ENCODE measurements at regions not wholly inside any gene's neighbourhood (a gene's known extent, or its start where the extent isn't known, plus 50 kb on each side); places are given as distances from the start of the nearest gene placed in this dataset.

DNA sequence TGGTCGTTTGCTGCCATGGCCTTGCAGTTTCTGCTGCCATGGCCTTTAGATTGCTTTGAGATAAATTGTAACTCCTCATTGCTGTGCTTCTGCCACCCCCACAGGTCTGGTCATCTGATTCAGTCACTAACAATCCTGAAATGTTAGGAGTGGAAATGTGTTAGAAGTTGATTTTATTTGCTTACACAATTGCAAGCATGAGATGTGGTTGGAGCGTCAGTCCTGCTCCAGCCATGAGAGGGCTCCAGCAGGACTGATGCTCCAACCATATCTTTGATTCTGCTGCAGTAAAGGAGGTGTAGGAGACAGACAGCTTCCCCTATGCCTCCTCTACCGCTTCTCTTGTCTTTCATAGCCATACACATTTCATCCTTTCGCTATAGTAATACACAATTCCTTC lies 226.8 kb upstream of the RGS6 start (continued):
- TF ChIP-seq, protein P1, sequence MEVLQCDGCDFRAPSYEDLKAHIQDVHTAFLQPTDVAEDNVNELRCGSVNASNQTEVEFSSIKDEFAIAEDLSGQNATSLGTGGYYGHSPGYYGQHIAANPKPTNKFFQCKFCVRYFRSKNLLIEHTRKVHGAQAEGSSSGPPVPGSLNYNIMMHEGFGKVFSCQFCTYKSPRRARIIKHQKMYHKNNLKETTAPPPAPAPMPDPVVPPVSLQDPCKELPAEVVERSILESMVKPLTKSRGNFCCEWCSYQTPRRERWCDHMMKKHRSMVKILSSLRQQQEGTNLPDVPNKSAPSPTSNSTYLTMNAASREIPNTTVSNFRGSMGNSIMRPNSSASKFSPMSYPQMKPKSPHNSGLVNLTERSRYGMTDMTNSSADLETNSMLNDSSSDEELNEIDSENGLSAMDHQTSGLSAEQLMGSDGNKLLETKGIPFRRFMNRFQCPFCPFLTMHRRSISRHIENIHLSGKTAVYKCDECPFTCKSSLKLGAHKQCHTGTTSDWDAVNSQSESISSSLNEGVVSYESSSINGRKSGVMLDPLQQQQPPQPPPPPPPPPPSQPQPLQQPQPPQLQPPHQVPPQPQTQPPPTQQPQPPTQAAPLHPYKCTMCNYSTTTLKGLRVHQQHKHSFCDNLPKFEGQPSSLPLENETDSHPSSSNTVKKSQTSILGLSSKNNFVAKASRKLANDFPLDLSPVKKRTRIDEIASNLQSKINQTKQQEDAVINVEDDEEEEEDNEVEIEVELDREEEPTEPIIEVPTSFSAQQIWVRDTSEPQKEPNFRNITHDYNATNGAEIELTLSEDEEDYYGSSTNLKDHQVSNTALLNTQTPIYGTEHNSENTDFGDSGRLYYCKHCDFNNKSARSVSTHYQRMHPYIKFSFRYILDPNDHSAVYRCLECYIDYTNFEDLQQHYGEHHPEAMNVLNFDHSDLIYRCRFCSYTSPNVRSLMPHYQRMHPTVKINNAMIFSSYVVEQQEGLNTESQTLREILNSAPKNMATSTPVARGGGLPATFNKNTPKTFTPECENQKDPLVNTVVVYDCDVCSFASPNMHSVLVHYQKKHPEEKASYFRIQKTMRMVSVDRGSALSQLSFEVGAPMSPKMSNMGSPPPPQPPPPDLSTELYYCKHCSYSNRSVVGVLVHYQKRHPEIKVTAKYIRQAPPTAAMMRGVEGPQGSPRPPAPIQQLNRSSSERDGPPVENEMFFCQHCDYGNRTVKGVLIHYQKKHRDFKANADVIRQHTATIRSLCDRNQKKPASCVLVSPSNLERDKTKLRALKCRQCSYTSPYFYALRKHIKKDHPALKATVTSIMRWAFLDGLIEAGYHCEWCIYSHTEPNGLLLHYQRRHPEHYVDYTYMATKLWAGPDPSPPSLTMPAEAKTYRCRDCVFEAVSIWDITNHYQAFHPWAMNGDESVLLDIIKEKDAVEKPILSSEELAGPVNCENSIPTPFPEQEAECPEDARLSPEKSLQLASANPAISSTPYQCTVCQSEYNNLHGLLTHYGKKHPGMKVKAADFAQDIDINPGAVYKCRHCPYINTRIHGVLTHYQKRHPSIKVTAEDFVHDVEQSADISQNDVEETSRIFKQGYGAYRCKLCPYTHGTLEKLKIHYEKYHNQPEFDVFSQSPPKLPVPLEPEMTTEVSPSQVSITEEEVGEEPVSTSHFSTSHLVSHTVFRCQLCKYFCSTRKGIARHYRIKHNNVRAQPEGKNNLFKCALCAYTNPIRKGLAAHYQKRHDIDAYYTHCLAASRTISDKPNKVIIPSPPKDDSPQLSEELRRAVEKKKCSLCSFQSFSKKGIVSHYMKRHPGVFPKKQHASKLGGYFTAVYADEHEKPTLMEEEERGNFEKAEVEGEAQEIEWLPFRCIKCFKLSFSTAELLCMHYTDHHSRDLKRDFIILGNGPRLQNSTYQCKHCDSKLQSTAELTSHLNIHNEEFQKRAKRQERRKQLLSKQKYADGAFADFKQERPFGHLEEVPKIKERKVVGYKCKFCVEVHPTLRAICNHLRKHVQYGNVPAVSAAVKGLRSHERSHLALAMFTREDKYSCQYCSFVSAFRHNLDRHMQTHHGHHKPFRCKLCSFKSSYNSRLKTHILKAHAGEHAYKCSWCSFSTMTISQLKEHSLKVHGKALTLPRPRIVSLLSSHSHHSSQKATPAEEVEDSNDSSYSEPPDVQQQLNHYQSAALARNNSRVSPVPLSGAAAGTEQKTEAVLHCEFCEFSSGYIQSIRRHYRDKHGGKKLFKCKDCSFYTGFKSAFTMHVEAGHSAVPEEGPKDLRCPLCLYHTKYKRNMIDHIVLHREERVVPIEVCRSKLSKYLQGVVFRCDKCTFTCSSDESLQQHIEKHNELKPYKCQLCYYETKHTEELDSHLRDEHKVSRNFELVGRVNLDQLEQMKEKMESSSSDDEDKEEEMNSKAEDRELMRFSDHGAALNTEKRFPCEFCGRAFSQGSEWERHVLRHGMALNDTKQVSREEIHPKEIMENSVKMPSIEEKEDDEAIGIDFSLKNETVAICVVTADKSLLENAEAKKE (CRISPR knock-in tag; IDR thresholded peaks at IDR 0.05), result no peak
- TF ChIP-seq CREB1 (CRISPR knock-in tag; IDR thresholded peaks at IDR 0.05; ENCODE audit: low read depth) (no peak), POLR2AphosphoS5 (IDR thresholded peaks at IDR 0.05; ENCODE audit: low read depth) (no peak), NANOG (IDR thresholded peaks at IDR 0.05; ENCODE audit: borderline replicate concordance) (no peak), JUNB (IDR thresholded peaks at IDR 0.05; ENCODE audit: unreplicated experiment) (no peak), ZNF114 (CRISPR knock-in tag; IDR thresholded peaks at IDR 0.05) (no peak), ZNF331 (CRISPR knock-in tag; IDR thresholded peaks at IDR 0.05; ENCODE audit: low read depth) (no peak)
- TF ChIP-seq, protein P2, sequence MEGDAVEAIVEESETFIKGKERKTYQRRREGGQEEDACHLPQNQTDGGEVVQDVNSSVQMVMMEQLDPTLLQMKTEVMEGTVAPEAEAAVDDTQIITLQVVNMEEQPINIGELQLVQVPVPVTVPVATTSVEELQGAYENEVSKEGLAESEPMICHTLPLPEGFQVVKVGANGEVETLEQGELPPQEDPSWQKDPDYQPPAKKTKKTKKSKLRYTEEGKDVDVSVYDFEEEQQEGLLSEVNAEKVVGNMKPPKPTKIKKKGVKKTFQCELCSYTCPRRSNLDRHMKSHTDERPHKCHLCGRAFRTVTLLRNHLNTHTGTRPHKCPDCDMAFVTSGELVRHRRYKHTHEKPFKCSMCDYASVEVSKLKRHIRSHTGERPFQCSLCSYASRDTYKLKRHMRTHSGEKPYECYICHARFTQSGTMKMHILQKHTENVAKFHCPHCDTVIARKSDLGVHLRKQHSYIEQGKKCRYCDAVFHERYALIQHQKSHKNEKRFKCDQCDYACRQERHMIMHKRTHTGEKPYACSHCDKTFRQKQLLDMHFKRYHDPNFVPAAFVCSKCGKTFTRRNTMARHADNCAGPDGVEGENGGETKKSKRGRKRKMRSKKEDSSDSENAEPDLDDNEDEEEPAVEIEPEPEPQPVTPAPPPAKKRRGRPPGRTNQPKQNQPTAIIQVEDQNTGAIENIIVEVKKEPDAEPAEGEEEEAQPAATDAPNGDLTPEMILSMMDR (conservative IDR thresholded peaks at IDR 0.05; ENCODE audit: low read depth in 2 of 2), result no peak; a peak in 1 of 4 replicates

DNA sequence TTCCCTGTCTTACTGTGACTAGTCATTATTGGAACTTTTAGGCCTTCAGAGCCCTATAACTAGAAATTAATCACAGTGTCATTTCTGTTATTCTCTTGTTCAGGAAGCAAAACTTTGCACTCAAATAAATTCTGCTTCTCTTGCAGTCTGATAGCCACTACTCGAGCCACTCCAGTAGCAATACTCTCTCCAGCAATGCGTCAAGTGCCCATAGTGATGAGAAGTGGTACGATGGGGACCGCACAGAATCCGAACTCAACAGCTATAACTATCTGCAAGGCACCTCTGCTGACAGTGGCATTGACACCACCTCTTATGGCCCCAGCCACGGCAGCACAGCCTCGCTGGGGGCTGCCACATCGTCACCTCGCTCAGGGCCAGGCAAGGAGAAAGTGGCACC lies 223.2 kb upstream of the RGS6 start:
- Histone ChIP-seq H3K36me3 (ENCODE audit: insufficient read depth) (no peaks in the 10 kb centered on the region), H3K27ac (ENCODE audit: low read depth) (no peak overlapping the region), H3K79me2 (replicated peaks; ENCODE audit: insufficient read depth) (no peaks in the 10 kb centered on the region), H3K9me2 (ENCODE audit: insufficient read depth) (no peaks in the 10 kb centered on the region), H3K4me1 (ENCODE audit: insufficient read depth) (peaks cover 10% of the 10 kb centered on the region), H3K4me2 (no peak overlapping the region), H2AFZ (no peak overlapping the region), H3K4me3 (no peak overlapping the region), H3F3A (replicated peaks; ENCODE audit: low read depth) (no peaks in the 10 kb centered on the region), H4K20me1 (replicated peaks; ENCODE audit: insufficient read depth) (no peaks in the 10 kb centered on the region), H3K27me3 (ENCODE audit: insufficient read depth) (no peaks in the 10 kb centered on the region)
- DNase-seq (ENCODE audit: low spot score), result no peak
- Mint-ChIP-seq H3K9me3 (no peaks in the 10 kb centered on the region), H3K4me3 (no peak overlapping the region), H3K27me3 (ENCODE audit: insufficient read depth, low read depth, poor library complexity) (peaks cover 2% of the 10 kb centered on the region), H3K36me3 (ENCODE audit: low read depth) (peaks cover 21% of the 10 kb centered on the region; the same call in 2 of the 3 replicates), H3K4me1 (peaks cover 5% of the 10 kb centered on the region), H3K27ac (no peak overlapping the region)
- no peak for ATAC-seq
- no peak for TF ChIP-seq EZH2phosphoT487 (IDR thresholded peaks at IDR 0.05; ENCODE audit: unreplicated experiment)
- TF ChIP-seq, protein P2 (conservative IDR thresholded peaks at IDR 0.05; ENCODE audit: low read depth in 2 of 2), result no peak
- TF ChIP-seq, protein P3, sequence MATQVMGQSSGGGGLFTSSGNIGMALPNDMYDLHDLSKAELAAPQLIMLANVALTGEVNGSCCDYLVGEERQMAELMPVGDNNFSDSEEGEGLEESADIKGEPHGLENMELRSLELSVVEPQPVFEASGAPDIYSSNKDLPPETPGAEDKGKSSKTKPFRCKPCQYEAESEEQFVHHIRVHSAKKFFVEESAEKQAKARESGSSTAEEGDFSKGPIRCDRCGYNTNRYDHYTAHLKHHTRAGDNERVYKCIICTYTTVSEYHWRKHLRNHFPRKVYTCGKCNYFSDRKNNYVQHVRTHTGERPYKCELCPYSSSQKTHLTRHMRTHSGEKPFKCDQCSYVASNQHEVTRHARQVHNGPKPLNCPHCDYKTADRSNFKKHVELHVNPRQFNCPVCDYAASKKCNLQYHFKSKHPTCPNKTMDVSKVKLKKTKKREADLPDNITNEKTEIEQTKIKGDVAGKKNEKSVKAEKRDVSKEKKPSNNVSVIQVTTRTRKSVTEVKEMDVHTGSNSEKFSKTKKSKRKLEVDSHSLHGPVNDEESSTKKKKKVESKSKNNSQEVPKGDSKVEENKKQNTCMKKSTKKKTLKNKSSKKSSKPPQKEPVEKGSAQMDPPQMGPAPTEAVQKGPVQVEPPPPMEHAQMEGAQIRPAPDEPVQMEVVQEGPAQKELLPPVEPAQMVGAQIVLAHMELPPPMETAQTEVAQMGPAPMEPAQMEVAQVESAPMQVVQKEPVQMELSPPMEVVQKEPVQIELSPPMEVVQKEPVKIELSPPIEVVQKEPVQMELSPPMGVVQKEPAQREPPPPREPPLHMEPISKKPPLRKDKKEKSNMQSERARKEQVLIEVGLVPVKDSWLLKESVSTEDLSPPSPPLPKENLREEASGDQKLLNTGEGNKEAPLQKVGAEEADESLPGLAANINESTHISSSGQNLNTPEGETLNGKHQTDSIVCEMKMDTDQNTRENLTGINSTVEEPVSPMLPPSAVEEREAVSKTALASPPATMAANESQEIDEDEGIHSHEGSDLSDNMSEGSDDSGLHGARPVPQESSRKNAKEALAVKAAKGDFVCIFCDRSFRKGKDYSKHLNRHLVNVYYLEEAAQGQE (IDR thresholded peaks at IDR 0.05; ENCODE audit: unreplicated experiment), result no peak
- no peak for TF ChIP-seq EZH2 (IDR thresholded peaks at IDR 0.05; ENCODE audit: low read depth, unreplicated experiment)

All from GM23338 (cell line).